Neural crest cell (in vitro differentiated cells): ENCODE measurements at regions not wholly inside any gene's neighbourhood (a gene's known extent, or its start where the extent isn't known, plus 50 kb on each side); places are given as distances from the start of the nearest gene placed in this dataset.

ENCODE experiments used
- DNase-seq: peaks from one replicate; pipeline ENCODE4 v3.0.0; 2021; ENCODE audit warnings: low read depth, mixed read lengths, low spot score
- H3K27ac Mint-ChIP-seq: one replicate; pipeline ENCODE4 v1.8.0; 2021; ENCODE audit warnings: mild to moderate bottlenecking, mixed read lengths; ENCODE audit not compliant: unreplicated experiment
- H3K27me3 Mint-ChIP-seq: 2 replicates; pipeline ENCODE4 v1.8.0; 2021; ENCODE audit warnings: low read depth, mild to moderate bottlenecking, mixed read lengths
- H3K36me3 Mint-ChIP-seq: 2 replicates; pipeline ENCODE4 v1.8.0; 2021; ENCODE audit warnings: low read depth, mild to moderate bottlenecking, mixed read lengths
- H3K4me1 Mint-ChIP-seq: 2 replicates; pipeline ENCODE4 v1.8.0; 2021; ENCODE audit warnings: mixed read lengths
- H3K4me3 Mint-ChIP-seq: one replicate; pipeline ENCODE4 v1.8.0; 2021; ENCODE audit warnings: mild to moderate bottlenecking, mixed read lengths
- H3K9me3 Mint-ChIP-seq: 2 replicates; pipeline ENCODE4 v1.8.0; 2021; ENCODE audit warnings: mixed read lengths
- TF ChIP-seq, protein P1 (sequence below): fragments of 200-600 bp; sonication (generic); conservative IDR thresholded peaks from 2 replicates; pipeline ENCODE4 v1.5.0; 2021; ENCODE audit warnings: antibody characterized with exemption, mild to moderate bottlenecking

DNA sequence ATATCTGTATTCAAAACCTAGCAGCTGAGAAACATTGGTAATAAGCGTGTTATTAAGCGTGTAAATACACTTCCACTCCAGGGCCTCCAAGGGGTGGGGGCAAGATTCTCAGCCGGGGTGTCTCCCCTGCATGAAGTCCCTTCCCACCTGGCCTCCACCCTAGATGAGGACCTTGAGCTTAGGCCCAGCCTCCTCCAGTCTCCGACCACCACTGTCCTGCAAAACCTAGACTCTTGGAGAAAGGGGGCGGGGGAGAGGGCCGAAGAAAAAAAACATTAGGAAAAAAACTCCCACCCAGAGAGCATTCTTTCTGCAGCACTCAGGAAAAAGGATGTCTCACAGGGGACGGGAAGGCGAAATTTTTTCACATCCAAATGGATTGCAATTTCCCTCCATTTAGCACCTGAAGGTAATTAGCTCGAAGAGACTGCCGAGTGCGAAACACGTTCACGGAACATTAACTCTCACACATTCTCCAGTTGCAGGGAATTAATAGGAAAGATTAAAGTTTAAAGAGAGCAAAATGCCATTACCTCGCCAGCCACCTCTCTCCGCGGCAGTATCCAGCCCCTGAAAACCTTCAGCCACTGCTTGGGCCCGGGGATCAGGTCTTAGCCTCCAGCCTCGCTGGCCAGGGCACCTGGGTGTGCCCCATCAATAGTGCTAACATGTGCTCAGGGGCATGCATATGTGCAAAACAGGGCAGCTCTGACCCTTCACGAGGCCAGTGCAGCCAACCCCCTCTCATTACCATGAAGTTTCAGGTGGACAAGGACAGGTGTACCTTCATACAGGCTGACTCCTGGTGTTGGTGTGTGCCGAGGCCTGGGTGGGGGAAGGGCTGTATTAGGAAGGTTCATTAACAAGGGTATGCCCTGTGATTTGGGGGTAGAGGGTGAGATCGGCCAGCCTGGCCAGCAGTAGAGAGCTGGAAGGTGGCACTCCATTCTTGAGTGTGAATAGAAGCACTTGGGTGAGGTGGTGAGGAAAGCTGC, 77.2 kb downstream of the HIF1AN start:
- TF ChIP-seq, protein P1, sequence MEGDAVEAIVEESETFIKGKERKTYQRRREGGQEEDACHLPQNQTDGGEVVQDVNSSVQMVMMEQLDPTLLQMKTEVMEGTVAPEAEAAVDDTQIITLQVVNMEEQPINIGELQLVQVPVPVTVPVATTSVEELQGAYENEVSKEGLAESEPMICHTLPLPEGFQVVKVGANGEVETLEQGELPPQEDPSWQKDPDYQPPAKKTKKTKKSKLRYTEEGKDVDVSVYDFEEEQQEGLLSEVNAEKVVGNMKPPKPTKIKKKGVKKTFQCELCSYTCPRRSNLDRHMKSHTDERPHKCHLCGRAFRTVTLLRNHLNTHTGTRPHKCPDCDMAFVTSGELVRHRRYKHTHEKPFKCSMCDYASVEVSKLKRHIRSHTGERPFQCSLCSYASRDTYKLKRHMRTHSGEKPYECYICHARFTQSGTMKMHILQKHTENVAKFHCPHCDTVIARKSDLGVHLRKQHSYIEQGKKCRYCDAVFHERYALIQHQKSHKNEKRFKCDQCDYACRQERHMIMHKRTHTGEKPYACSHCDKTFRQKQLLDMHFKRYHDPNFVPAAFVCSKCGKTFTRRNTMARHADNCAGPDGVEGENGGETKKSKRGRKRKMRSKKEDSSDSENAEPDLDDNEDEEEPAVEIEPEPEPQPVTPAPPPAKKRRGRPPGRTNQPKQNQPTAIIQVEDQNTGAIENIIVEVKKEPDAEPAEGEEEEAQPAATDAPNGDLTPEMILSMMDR: no peak
- Mint-ChIP-seq H3K4me1 (no peaks in the 10 kb centered on the region), H3K27ac (no peak overlapping the region), H3K4me3 (no peak overlapping the region), H3K9me3 (no peaks in the 10 kb centered on the region), H3K36me3 (no peaks in the 10 kb centered on the region), H3K27me3 (peaks cover 94% of the 10 kb centered on the region)
- no peak for DNase-seq

DNA sequence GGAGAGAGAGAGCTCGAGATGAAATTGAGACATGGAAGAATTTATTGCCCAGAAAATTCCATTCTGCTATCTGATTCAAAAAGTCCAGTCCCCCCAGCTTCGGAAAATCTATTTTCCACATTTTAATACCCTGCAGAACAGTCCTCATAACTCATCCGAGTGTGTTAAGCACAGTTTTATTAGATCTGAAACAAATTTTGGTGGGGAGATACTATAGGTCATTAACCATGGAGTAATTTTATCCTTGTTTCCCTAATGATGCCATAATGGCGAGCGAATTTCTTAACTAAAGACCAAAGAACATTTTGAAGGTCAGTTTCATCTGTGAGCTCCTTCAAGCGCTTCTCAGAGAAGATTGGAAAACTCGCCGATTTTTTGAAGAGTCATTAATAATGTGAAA, 78.1 kb downstream of the HIF1AN start:
- Mint-ChIP-seq H3K27ac (no peak overlapping the region), H3K4me1 (no peaks in the 10 kb centered on the region), H3K27me3 (peaks cover 91% of the 10 kb centered on the region), H3K4me3 (no peak overlapping the region), H3K9me3 (no peaks in the 10 kb centered on the region), H3K36me3 (no peaks in the 10 kb centered on the region)
- TF ChIP-seq, protein P1: no peak
- DNase-seq: no peak

DNA sequence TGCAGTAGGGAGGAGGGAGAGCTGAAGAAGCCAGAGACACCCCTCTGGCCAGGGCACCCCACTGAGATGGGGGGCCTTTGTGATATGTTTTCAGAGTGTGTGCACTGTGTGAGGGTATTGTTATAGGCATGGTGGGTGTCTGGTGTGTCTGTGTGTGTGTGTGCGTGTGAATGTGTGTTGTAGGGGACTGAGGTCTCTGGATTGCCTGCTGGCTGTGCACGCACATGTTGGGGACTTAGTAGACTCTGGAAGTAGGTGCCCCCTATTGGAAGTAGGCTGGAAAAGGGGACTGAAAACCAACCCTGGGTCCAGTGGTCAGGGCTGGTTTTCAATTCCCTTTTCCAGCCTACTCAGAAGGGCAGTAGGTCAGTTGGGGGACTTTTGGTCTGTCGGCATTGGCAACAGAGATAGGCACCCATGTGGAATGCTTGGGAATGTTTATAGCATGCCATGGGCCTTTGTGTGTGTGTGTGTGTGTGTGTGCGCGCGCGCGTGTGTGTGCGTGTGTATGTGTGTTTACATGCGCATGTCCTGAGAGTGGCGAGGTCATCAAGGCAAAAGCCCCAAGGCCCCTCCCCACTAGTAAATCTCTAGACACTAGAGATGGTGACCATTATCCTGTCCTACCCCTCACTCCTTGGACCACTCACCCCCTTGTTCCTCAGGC, 78.8 kb downstream of the HIF1AN start:
- Mint-ChIP-seq H3K36me3 (no peaks in the 10 kb centered on the region), H3K4me1 (no peaks in the 10 kb centered on the region), H3K27me3 (peaks cover 91% of the 10 kb centered on the region), H3K9me3 (no peaks in the 10 kb centered on the region), H3K27ac (no peak overlapping the region), H3K4me3 (no peak overlapping the region)
- DNase-seq: no peak
- TF ChIP-seq, protein P1: no peak

DNA sequence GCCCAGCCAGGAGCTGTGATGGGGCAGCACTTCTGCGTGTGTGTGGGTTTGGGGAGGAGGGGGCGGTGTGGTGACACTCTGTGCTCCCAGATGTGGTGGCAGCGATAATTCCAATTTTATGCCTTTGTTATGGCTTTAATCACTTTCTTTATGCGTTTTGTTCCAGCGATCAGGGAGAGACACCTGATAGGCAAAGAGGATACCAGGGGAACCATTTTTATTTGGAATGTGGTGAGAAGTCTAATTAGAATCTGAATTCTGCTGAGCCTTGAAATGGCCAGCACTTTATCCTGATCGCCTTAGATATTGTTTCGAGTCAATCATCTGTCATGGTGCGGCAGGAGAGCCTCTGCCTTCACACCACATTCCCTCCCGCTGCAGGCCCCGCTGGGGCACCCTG, 79.5 kb downstream of the HIF1AN start:
- Mint-ChIP-seq H3K36me3 (no peaks in the 10 kb centered on the region), H3K4me3 (no peak overlapping the region), H3K9me3 (no peaks in the 10 kb centered on the region), H3K27ac (peak overlapping the region; percentile 43), H3K27me3 (peaks cover 91% of the 10 kb centered on the region), H3K4me1 (no peaks in the 10 kb centered on the region)
- DNase-seq: no peak
- TF ChIP-seq, protein P1: no peak

DNA sequence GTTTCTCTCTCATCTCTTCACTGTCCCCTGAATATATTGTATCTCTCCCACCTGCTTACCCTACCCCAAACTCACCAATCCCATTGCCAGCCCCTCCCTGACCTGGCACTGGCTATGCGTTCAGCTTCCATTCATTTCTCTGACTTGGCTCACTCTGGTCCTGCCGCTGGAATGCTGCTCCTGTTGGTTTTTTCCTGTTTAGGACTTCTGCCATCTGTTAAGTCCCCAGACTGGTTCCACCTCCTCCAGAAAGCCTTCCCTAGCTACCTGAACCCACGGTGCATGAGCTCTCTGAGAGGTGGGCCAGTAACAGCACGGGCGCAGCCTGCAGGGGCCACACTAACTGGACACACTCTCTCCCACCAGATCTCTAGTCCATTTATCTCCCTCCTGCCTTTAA, 80.2 kb downstream of the HIF1AN start:
- H3K36me3 Mint-ChIP-seq: no peaks in the 10 kb centered on the region
- no peaks in the 10 kb centered on the region for H3K4me1 Mint-ChIP-seq
- H3K27ac Mint-ChIP-seq: no peak overlapping the region
- H3K4me3 Mint-ChIP-seq: no peak overlapping the region
- TF ChIP-seq, protein P1: no peak
- DNase-seq: no peak
- peaks cover 91% of the 10 kb centered on the region for H3K27me3 Mint-ChIP-seq
- H3K9me3 Mint-ChIP-seq: no peaks in the 10 kb centered on the region
